Right lobe of liver (tissue), 6 donors: ENCODE measurements at regions not wholly inside any gene's neighbourhood (a gene's known extent, or its start where the extent isn't known, plus 50 kb on each side); places are given as distances from the start of the nearest gene placed in this dataset.

Source experiments
- ATAC-seq, 4 donors: fragments of 200-7000 bp; cut with Tn5 transposase; one replicate each; pipeline ENCODE4 v1.9.1; 2020; ENCODE audit warnings: mild to moderate bottlenecking in 4 of 4, moderate library complexity in 4 of 4
- DNase-seq, 3 donors: peaks; one replicate each; pipeline ENCODE4 v3.0.0-alpha.2; 2020
- H3K27ac ChIP-seq, 3 donors: fragments of 200-600 bp; one replicate each; pipeline ENCODE4 v1.8.0; 2022
- H3K27me3 ChIP-seq, 2 donors: fragments of 200-600 bp; one replicate each; pipeline ENCODE4 v1.8.0; 2022
- H3K36me3 ChIP-seq, 4 donors: fragments of 200-600 bp; sonication (generic) in 1 of 4; one replicate each; pipeline versions ENCODE4 v1.5.1 to v1.8.0; 2017 to 2022; ENCODE audit warnings: control low read depth in 1 of 4
- H3K4me1 ChIP-seq, 4 donors: fragments of 200-600 bp; sonication (generic) in 1 of 4; one replicate each; pipeline versions ENCODE4 v1.5.1 to v1.8.0; 2017 to 2022; ENCODE audit warnings: control low read depth in 1 of 4
- H3K4me3 ChIP-seq, 3 donors: fragments of 200-600 bp; one replicate each; pipeline ENCODE4 v1.8.0; 2022
- H3K9me3 ChIP-seq, 4 donors: fragments of 200-600 bp; sonication (generic) in 1 of 4; one replicate each; pipeline versions ENCODE4 v1.5.1 to v1.8.0; 2017 to 2022; ENCODE audit warnings: control low read depth in 1 of 4
- POLR2A ChIP-seq: fragments of 450-650 bp; IDR thresholded peaks from one replicate; pipeline ENCODE4 v1.6.1; 2017; ENCODE audit warnings: antibody characterized with exemption, mild to moderate bottlenecking
- WGBS: methylation state at CpG from one replicate; pipeline ENCODE4 v1.1.6; 2018; ENCODE audit warnings: low coverage, low lambda C conversion rate; ENCODE audit not compliant: insufficient coverage; ENCODE audit errors: missing lambda C conversion rate; 5-methylcytosine and 5-hydroxymethylcytosine counted together
- intact Hi-C, 2 donors: fragments of 100-400 bp; cut with DNase I; formaldehyde crosslinking; loops; one replicate each; pipeline versions ENCODE4 v1.11.2 to v1.14.1; 2022
- TF ChIP-seq, protein P1 (sequence below), 4 donors: fragments of 200-600 bp in 3 of 4; fragments of 450-650 bp in 1 of 4; IDR thresholded peaks; one replicate each; pipeline versions ENCODE4 v1.5.1 to v1.8.0; 2016 to 2022; ENCODE audit warnings: antibody characterized with exemption in 4 of 4, mild to moderate bottlenecking in 2 of 4
- donor health status: DM: no; HTN: yes; CAD: no.
- donor health status: DM: no; HTN: no; CAD: no.
- donor health status: DM: no; HTN: no; CAD: no.
- donor health status: DM: no; HTN: yes; CAD: no.
- donor health status: DM: no; HTN: yes; CAD: no.

DNA sequence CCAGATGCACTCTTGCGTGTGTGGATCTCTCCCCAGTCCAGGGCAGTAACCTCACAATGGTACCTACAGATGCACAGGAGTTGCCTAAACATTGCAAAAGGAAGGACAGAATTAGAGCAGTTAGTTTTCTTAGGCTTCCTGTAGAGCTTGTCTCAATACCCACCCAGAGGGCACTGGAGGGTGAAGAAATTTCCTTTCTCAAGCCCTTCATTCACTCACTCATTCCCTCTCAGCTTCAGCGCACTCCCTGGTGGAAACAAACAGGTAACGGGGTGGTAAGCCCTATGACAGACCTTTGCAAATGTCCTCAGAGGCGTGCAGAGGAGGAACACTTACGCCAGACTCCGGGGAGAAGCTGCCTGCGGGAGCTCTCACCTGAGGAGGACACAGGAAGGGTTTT is 267.4 kb upstream of the HES1 start:
- TF ChIP-seq, protein P1, sequence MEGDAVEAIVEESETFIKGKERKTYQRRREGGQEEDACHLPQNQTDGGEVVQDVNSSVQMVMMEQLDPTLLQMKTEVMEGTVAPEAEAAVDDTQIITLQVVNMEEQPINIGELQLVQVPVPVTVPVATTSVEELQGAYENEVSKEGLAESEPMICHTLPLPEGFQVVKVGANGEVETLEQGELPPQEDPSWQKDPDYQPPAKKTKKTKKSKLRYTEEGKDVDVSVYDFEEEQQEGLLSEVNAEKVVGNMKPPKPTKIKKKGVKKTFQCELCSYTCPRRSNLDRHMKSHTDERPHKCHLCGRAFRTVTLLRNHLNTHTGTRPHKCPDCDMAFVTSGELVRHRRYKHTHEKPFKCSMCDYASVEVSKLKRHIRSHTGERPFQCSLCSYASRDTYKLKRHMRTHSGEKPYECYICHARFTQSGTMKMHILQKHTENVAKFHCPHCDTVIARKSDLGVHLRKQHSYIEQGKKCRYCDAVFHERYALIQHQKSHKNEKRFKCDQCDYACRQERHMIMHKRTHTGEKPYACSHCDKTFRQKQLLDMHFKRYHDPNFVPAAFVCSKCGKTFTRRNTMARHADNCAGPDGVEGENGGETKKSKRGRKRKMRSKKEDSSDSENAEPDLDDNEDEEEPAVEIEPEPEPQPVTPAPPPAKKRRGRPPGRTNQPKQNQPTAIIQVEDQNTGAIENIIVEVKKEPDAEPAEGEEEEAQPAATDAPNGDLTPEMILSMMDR (IDR thresholded peaks at IDR 0.05), result no peak
- TF ChIP-seq POLR2A, result no peak
- Histone ChIP-seq H3K27ac (no peak overlapping the region), H3K36me3 (no peaks in the 10 kb centered on the region), H3K9me3 (no peaks in the 10 kb centered on the region), H3K27me3 (no peaks in the 10 kb centered on the region), H3K4me1 (no peaks in the 10 kb centered on the region), H3K4me3 (no peak overlapping the region)
- WGBS, result 80% methylated on average over 1 of the region's 7 CpGs
- intact Hi-C loops, result no loop called here
- DNase-seq (no peak), ATAC-seq (no peak)

DNA sequence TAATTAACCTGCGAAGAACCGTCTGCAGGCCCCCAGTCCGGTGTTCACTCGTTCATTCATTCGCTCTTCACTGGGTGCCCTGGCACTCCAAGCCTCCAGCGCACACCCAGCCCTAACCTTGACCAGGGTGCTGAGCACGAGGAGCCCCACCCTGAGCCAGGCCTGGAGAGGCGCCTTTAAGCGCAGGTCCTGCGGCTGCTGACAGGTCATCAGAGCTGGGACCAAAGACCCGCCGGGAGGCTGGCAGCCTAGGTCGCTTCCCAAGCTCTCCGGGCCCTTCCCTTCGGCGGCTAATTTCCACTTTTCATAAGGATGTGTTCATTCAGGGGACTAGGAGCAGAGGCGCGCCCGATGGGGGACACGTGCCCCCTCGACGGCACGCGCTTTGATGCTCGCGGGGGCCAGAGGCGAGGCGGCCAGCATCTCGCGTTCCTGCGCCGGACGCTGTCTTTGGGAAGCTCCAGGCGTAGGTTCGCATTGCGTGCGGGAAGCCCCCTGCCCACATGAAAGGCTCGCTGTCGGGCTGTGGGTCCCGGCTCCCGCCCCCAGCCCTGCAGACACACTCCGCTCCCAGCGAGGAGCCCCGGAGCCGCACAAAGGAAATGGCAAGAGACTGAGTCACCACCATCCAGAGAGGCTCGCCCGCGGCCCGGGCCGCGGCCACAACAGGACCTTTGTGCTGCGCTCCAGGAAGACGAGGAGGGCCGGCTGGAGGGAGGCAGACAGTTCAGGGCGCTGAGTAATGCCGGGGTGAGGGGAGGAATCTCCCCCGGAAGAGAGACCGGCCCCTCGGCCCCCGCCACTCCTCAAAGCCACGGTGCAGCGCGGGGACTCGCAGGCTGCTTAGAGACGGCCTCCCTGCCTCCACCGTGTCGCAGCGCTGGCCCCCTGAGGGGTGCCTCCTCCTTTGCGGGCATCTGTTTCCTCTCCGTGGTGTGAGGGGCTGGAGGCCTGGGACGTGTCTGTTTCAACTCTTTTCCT is 266.4 kb upstream of the HES1 start:
- Histone ChIP-seq H3K9me3 (no peaks in the 10 kb centered on the region), H3K27me3 (no peaks in the 10 kb centered on the region), H3K27ac (no peak overlapping the region), H3K36me3 (no peaks in the 10 kb centered on the region), H3K4me1 (no peaks in the 10 kb centered on the region), H3K4me3 (no peak overlapping the region)
- ATAC-seq, result peak; percentile 15 to 46 (median 28)
- intact Hi-C loops, result no loop called here
- DNase-seq, result peak in 1 of 3 donors; percentile 51
- 59% methylated on average over 11 of the region's 71 CpGs for WGBS
- TF ChIP-seq, protein P1 (IDR thresholded peaks at IDR 0.05), result no peak
- TF ChIP-seq POLR2A, result no peak

DNA sequence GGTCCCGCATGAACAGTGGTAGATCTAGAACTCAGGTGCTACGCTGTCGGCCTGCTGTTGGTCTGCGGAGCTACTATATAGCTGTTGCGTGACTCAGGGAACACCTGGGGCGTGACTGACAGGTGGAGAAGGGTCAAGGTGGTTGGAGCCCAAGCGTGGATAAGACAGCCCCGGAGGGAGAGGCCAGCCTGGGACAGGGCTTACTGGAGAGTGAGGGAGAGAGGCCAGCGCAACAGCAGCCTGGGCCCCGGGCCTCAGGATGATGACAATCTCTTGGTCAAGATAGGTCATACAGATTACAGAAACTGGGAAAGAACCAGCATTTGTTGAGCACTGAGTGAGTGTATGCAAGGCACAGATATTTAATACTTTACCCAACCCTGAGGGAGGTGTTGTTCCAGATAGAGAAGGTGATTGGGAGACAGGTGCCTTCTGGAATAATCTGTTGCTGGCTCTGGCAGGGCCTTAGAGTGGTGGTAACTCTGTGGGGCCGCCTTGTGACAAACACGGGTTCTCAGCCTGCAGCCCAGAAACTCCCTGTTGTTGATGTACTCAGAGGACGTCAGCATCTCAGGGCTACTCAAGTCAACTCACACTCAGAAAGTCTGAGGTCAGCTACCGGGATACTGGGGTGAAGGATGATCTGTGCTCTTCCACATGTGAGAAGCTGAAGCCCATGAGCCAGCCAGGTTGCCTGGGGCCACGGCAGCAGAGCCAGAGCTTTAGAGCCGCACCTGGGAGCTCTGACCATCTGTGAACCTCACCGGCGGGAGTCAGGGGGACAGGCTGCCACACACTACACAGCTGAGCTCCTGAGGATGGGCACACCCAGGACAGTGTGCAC is 265.4 kb upstream of the HES1 start:
- Histone ChIP-seq H3K4me3 (no peak overlapping the region), H3K9me3 (no peaks in the 10 kb centered on the region), H3K4me1 (no peaks in the 10 kb centered on the region), H3K36me3 (no peaks in the 10 kb centered on the region), H3K27ac (no peak overlapping the region), H3K27me3 (no peaks in the 10 kb centered on the region)
- intact Hi-C loops, result no loop called here
- TF ChIP-seq, protein P1 (IDR thresholded peaks at IDR 0.05), result no peak
- no peak for TF ChIP-seq POLR2A
- DNase-seq (no peak), ATAC-seq (no peak)
- 63% methylated on average over 5 of the region's 18 CpGs for WGBS

DNA sequence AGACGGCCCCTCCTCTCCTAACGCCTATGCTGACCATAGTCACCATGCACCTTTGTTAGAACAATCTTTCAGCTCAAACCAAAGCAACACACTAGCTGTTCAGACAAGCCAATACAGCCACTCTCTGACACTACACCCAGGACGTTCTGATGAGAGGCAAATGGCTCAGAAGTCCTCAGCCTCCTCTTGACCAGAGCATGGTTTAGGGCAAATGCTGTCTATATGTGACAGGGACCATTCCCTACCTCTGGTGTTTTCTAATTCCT is 264.8 kb upstream of the HES1 start:
- DNase-seq (no peak), ATAC-seq (no peak)
- intact Hi-C loops, result no loop called here
- no peak overlapping the region for H3K4me3 ChIP-seq
- TF ChIP-seq POLR2A, result no peak
- TF ChIP-seq, protein P1 (IDR thresholded peaks at IDR 0.05), result no peak
- no peaks in the 10 kb centered on the region for H3K9me3 ChIP-seq
- no peaks in the 10 kb centered on the region for H3K27me3 ChIP-seq
- no peak overlapping the region for H3K27ac ChIP-seq
- H3K4me1 ChIP-seq, result no peaks in the 10 kb centered on the region
- no peaks in the 10 kb centered on the region for H3K36me3 ChIP-seq
- WGBS, result no CpG with 5 or more reads among the region's 3 CpGs
